ENCODE measurements at regions not wholly inside any gene's neighbourhood (a gene's known extent, or its start where the extent isn't known, plus 50 kb on each side); places are given as distances from the start of the nearest gene placed in this dataset.
"Not testable (repeated sequence)": the region's sequence is repeated elsewhere in the genome, so short reads cannot be mapped to it uniquely, and the experiment has no call there.

DNA sequence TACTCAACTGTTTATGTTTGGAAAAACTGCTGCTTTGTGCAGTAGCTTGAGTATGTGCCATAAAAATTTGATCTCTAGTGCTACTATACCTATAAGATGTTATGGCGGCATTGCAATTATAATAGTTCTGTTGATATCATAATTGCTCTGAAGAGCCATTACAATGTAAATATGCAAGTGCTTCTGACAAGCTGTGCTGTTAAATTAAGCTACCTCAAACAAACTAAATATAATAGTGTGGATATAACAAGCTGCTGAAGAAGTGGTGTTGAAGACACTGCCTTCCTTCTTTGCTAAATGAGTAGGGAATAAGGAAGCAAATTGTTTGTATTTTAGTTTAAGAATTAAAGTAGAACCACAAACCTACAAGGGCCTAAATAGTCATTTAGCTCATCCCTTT is 301.0 kb upstream of the MIS18BP1 start:
- H3K27ac ChIP-seq (ENCODE audit: insufficient read depth, low read depth, low read length) = no peak overlapping the region
- intact Hi-C loops (cut with micrococcal nuclease) = no loop called here
- no peak overlapping the region for H3K9ac ChIP-seq (replicated peaks; ENCODE audit: extremely low read depth, insufficient read depth, low read length)
- DNase-seq (ENCODE audit: low read depth, low spot score) (no peak), FAIRE-seq (no peak)
- no peaks in the 10 kb centered on the region for H3K27me3 ChIP-seq (ENCODE audit: control insufficient read depth in 2 of 2, insufficient read depth in 2 of 2, low read length in 2 of 2)
- H2AFZ ChIP-seq (ENCODE audit: low read depth, low read length) = no peak overlapping the region
- no peak for TF ChIP-seq POLR2A (IDR thresholded peaks at IDR 0.05; ENCODE audit: low read depth, low read length)
- TF ChIP-seq EZH2 (IDR thresholded peaks at IDR 0.05; ENCODE audit: borderline replicate concordance, low read depth, low read length, severe bottlenecking) = no peak
- TF ChIP-seq FOS (IDR thresholded peaks at IDR 0.05; ENCODE audit: borderline replicate concordance, insufficient read depth, low read length) = no peak
- TF ChIP-seq JUN (IDR thresholded peaks at IDR 0.05; ENCODE audit: borderline replicate concordance, insufficient read depth, insufficient read length, low read depth) = no peak
- TF ChIP-seq CTCF (IDR thresholded peaks at IDR 0.05; ENCODE audit: extremely low read depth in 1 of 2, insufficient read depth in 1 of 2, low read depth in 1 of 2, low read length in 2 of 2) = no peak
- TF ChIP-seq, protein P1, sequence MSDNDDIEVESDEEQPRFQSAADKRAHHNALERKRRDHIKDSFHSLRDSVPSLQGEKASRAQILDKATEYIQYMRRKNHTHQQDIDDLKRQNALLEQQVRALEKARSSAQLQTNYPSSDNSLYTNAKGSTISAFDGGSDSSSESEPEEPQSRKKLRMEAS (IDR thresholded peaks at IDR 0.05; ENCODE audit: insufficient read depth, insufficient read length) = no peak
- no peak for TF ChIP-seq POLR2AphosphoS5 (IDR thresholded peaks at IDR 0.05; ENCODE audit: insufficient read depth, low read depth, low read length)
- no peak for TF ChIP-seq MYC (IDR thresholded peaks at IDR 0.05; ENCODE audit: low read depth, low read length)
- no peak for TF ChIP-seq GATA2 (IDR thresholded peaks at IDR 0.05; ENCODE audit: insufficient read depth, insufficient read length, low read depth, low read length)
- H3K79me2 ChIP-seq (ENCODE audit: control insufficient read depth, insufficient read depth, low read length) = no peaks in the 10 kb centered on the region
- no peaks in the 10 kb centered on the region for H3K4me1 ChIP-seq (ENCODE audit: control insufficient read depth, extremely low read depth, insufficient read depth, low read length)
- H3K4me3 ChIP-seq (replicated peaks in 1 of 3; ENCODE audit: insufficient read depth in 1 of 3, low read depth in 1 of 3, low read length in 3 of 3) = no peak overlapping the region
- H3K9me1 ChIP-seq (replicated peaks; ENCODE audit: control insufficient read depth, extremely low read depth, insufficient read depth, low read length) = no peaks in the 10 kb centered on the region
- CTCF ChIA-PET = no interaction called here
- POLR2A ChIA-PET = no interaction called here
- no peaks in the 10 kb centered on the region for H3K36me3 ChIP-seq (ENCODE audit: control insufficient read depth in 2 of 2, extremely low read depth in 1 of 2, insufficient read depth in 2 of 2, low read length in 2 of 2)
- no peaks in the 10 kb centered on the region for H4K20me1 ChIP-seq (replicated peaks; ENCODE audit: control insufficient read depth, extremely low read depth, insufficient read depth, low read length)
- no peaks in the 10 kb centered on the region for H3K9me3 ChIP-seq (replicated peaks; ENCODE audit: control insufficient read depth, insufficient read depth, low read length)
- no TSS peak for BruUV-seq (replicated peaks)
- dilution Hi-C loops (cut with MboI; ENCODE audit: extremely low pct_ligation_motif_present, low sequenced_read_pairs) = no loop called here
- H3K4me2 ChIP-seq (ENCODE audit: insufficient read depth, low read length) = no peak overlapping the region

DNA sequence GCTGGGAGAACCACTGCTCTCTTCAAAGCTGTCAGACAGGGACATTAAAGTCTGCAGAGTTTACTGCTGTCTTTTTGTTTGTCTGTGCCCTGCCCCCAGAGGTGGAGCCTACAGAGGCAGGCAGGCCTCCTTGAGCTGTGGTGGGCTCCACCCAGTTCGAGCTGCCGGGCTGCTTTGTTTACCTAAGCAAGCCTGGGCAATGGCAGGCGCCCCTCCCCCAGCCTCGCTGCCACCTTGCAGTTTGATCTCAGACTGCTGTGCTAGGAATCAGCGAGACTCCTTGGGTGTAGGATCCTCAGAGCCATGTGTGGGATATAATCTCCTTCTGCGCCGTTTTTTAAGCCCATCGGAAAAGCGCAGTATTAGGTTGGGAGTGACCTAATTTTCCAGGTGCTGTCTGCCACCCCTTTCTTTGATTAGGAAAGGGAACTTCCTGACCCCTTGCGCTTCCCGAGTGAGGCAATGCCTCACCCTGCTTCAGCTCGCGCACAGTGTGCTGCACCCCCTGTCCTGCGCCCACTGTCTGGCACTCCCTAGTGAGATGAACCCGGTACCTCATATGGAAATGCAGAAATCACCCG is 298.3 kb upstream of the MIS18BP1 start:
- H2AFZ ChIP-seq (ENCODE audit: low read depth, low read length); H3K4me1 ChIP-seq (ENCODE audit: control insufficient read depth, extremely low read depth, insufficient read depth, low read length); intact Hi-C loops (cut with micrococcal nuclease); CTCF ChIA-PET; H3K4me3 ChIP-seq (replicated peaks in 1 of 3; ENCODE audit: insufficient read depth in 1 of 3, low read depth in 1 of 3, low read length in 3 of 3); H3K27ac ChIP-seq (ENCODE audit: insufficient read depth, low read depth, low read length); POLR2A ChIA-PET; H3K9me1 ChIP-seq (replicated peaks; ENCODE audit: control insufficient read depth, extremely low read depth, insufficient read depth, low read length); H3K79me2 ChIP-seq (ENCODE audit: control insufficient read depth, insufficient read depth, low read length); BruUV-seq (replicated peaks); H3K9me3 ChIP-seq (replicated peaks; ENCODE audit: control insufficient read depth, insufficient read depth, low read length); dilution Hi-C loops (cut with MboI; ENCODE audit: extremely low pct_ligation_motif_present, low sequenced_read_pairs); H3K27me3 ChIP-seq (ENCODE audit: control insufficient read depth in 2 of 2, insufficient read depth in 2 of 2, low read length in 2 of 2); DNase-seq (ENCODE audit: low read depth, low spot score); H3K9ac ChIP-seq (replicated peaks; ENCODE audit: extremely low read depth, insufficient read depth, low read length); H4K20me1 ChIP-seq (replicated peaks; ENCODE audit: control insufficient read depth, extremely low read depth, insufficient read depth, low read length); H3K36me3 ChIP-seq (ENCODE audit: control insufficient read depth in 2 of 2, extremely low read depth in 1 of 2, insufficient read depth in 2 of 2, low read length in 2 of 2); FAIRE-seq; H3K4me2 ChIP-seq (ENCODE audit: insufficient read depth, low read length): not testable (repeated sequence)

Data from endothelial cell of umbilical vein (primary cell).